Skeletal muscle tissue (tissue), 3 donors: ENCODE measurements at regions not wholly inside any gene's neighbourhood (a gene's known extent, or its start where the extent isn't known, plus 50 kb on each side); places are given as distances from the start of the nearest gene placed in this dataset.

ENCODE experiments used
- H3K27ac ChIP-seq: one replicate; pipeline ENCODE4 v1.7.0; 2013; ENCODE audit warnings: mild to moderate bottlenecking, low read depth, low read length, inconsistent platforms
- H3K27me3 ChIP-seq, 3 donors: one replicate each; pipeline ENCODE4 v1.7.0; 2013; ENCODE audit warnings: low read length in 3 of 3; ENCODE audit not compliant: control insufficient read depth in 3 of 3, insufficient read depth in 3 of 3
- H3K36me3 ChIP-seq, 3 donors: one replicate each; pipeline ENCODE4 v1.7.0; 2013; ENCODE audit warnings: low read length in 3 of 3; ENCODE audit not compliant: control insufficient read depth in 3 of 3, insufficient read depth in 3 of 3
- H3K4me1 ChIP-seq, 3 donors: one replicate each; pipeline ENCODE4 v1.7.0; 2013; ENCODE audit warnings: low read length in 3 of 3, mild to moderate bottlenecking in 3 of 3; ENCODE audit not compliant: control insufficient read depth in 3 of 3, insufficient read depth in 3 of 3
- H3K4me3 ChIP-seq, 3 donors: one replicate each; pipeline ENCODE4 v1.7.0; 2013; ENCODE audit warnings: low read length in 3 of 3
- H3K9ac ChIP-seq, 3 donors: one replicate each; pipeline ENCODE4 v1.7.0; 2013; ENCODE audit warnings: low read length in 3 of 3, mild to moderate bottlenecking in 3 of 3, moderate library complexity in 2 of 3, low read depth in 1 of 3
- H3K9me3 ChIP-seq, 3 donors: one replicate each; pipeline ENCODE4 v1.7.0; 2013; ENCODE audit warnings: low read length in 3 of 3; ENCODE audit not compliant: control insufficient read depth in 3 of 3
- donor health status: Osteomylitis.

- Histone ChIP-seq H3K27ac (no peak overlapping the region), H3K4me3 (no peak overlapping the region), H3K4me1 (no peaks in the 10 kb centered on the region), H3K9me3 (no peaks in the 10 kb centered on the region), H3K36me3 (no peaks in the 10 kb centered on the region), H3K27me3 (no peaks in the 10 kb centered on the region), H3K9ac (no peak overlapping the region)
These were observed 164.5 kb downstream of the PTH2R start for GRCh38 chr2:208570851-208571763.

- Histone ChIP-seq H3K4me1 (no peaks in the 10 kb centered on the region), H3K9me3 (no peaks in the 10 kb centered on the region), H3K27ac (no peak overlapping the region), H3K36me3 (no peaks in the 10 kb centered on the region), H3K27me3 (no peaks in the 10 kb centered on the region), H3K4me3 (no peak overlapping the region), H3K9ac (no peak overlapping the region)
These were observed 165.2 kb downstream of the PTH2R start for GRCh38 chr2:208571764-208572131.

- no peaks in the 10 kb centered on the region for H3K4me1 ChIP-seq
- H3K9ac ChIP-seq: no peak overlapping the region
- no peak overlapping the region for H3K27ac ChIP-seq
- no peak overlapping the region for H3K4me3 ChIP-seq
- no peaks in the 10 kb centered on the region for H3K36me3 ChIP-seq
- H3K27me3 ChIP-seq: no peaks in the 10 kb centered on the region
- no peaks in the 10 kb centered on the region for H3K9me3 ChIP-seq
These were observed 167.0 kb downstream of the PTH2R start for GRCh38 chr2:208573569-208573968.

GRCh38 chr2:208579678-208580077 lies 173.1 kb downstream of the PTH2R start:
- no peak overlapping the region for H3K4me3 ChIP-seq
- no peak overlapping the region for H3K27ac ChIP-seq
- no peaks in the 10 kb centered on the region for H3K27me3 ChIP-seq
- no peak overlapping the region for H3K9ac ChIP-seq
- no peaks in the 10 kb centered on the region for H3K9me3 ChIP-seq
- H3K36me3 ChIP-seq: no peaks in the 10 kb centered on the region
- H3K4me1 ChIP-seq: no peaks in the 10 kb centered on the region

GRCh38 chr2:208584378-208584985 lies 177.9 kb downstream of the PTH2R start:
- Histone ChIP-seq H3K4me1 (no peaks in the 10 kb centered on the region), H3K9me3 (no peaks in the 10 kb centered on the region)

GRCh38 chr2:208586516-208586915 lies 179.9 kb downstream of the PTH2R start:
- Histone ChIP-seq H3K36me3 (no peaks in the 10 kb centered on the region), H3K27ac (no peak overlapping the region), H3K27me3 (no peaks in the 10 kb centered on the region), H3K4me1 (no peaks in the 10 kb centered on the region), H3K9me3 (no peaks in the 10 kb centered on the region), H3K9ac (no peak overlapping the region), H3K4me3 (no peak overlapping the region)

More at GRCh38 chr2:208584378-208584985, 177.9 kb downstream of the PTH2R start:
- Histone ChIP-seq H3K27ac (no peak overlapping the region), H3K27me3 (no peaks in the 10 kb centered on the region), H3K9ac (no peak overlapping the region), H3K36me3 (no peaks in the 10 kb centered on the region), H3K4me3 (no peak overlapping the region)

GRCh38 chr2:208594642-208595385 lies 188.2 kb downstream of the PTH2R start:
- H3K9me3 ChIP-seq: no peaks in the 10 kb centered on the region
- no peaks in the 10 kb centered on the region for H3K36me3 ChIP-seq
- no peak overlapping the region for H3K27ac ChIP-seq
- no peak overlapping the region for H3K9ac ChIP-seq
- no peaks in the 10 kb centered on the region for H3K4me1 ChIP-seq
- H3K4me3 ChIP-seq: no peak overlapping the region
- H3K27me3 ChIP-seq: no peaks in the 10 kb centered on the region

GRCh38 chr2:208595386-208596275 lies 189.0 kb downstream of the PTH2R start:
- no peak overlapping the region for H3K27ac ChIP-seq
- no peak overlapping the region for H3K9ac ChIP-seq
- no peak overlapping the region for H3K4me3 ChIP-seq
- no peaks in the 10 kb centered on the region for H3K27me3 ChIP-seq
- no peaks in the 10 kb centered on the region for H3K4me1 ChIP-seq
- H3K9me3 ChIP-seq: no peaks in the 10 kb centered on the region
- no peaks in the 10 kb centered on the region for H3K36me3 ChIP-seq

GRCh38 chr2:208607694-208608093 lies 201.1 kb downstream of the PTH2R start:
- Histone ChIP-seq H3K36me3 (no peaks in the 10 kb centered on the region), H3K4me1 (no peaks in the 10 kb centered on the region), H3K27me3 (no peaks in the 10 kb centered on the region), H3K9me3 (peaks cover 0 to 2% (median 0%) of the 10 kb centered on the region in 3 donors), H3K4me3 (no peak overlapping the region), H3K27ac (no peak overlapping the region), H3K9ac (no peak overlapping the region)
